Stimulated activated naive CD8-positive, alpha-beta T cell treated with anti-CD3 and anti-CD28 coated beads, Interleukin-15, amount 100 ng/mL, for 72 hours (primary cell): ENCODE measurements at regions not wholly inside any gene's neighbourhood (a gene's known extent, or its start where the extent isn't known, plus 50 kb on each side); places are given as distances from the start of the nearest gene placed in this dataset.
"Not testable (repeated sequence)": the region's sequence is repeated elsewhere in the genome, so short reads cannot be mapped to it uniquely, and the experiment has no call there.

Experiments
- ATAC-seq: fragments of 150-1000 bp; cut with Tn5 transposase; 2 replicates; pipeline ENCODE4 v1.10.0; 2021; ENCODE audit warnings: mild to moderate bottlenecking, moderate library complexity
- DNase-seq, 2 donors: peaks; one replicate each; pipeline ENCODE4 v3.0.0; 2021 to 2022
- H3K27ac Mint-ChIP-seq, 2 donors: one replicate each; pipeline ENCODE4 v1.8.0; 2022; ENCODE audit warnings: mild to moderate bottlenecking in 2 of 2, mixed read lengths in 2 of 2, moderate library complexity in 2 of 2
- H3K27me3 Mint-ChIP-seq: one replicate; pipeline ENCODE4 v1.8.0; 2022; ENCODE audit warnings: mixed read lengths
- H3K4me1 Mint-ChIP-seq: one replicate; pipeline ENCODE4 v1.8.0; 2022; ENCODE audit warnings: mild to moderate bottlenecking, mixed read lengths
- H3K4me3 Mint-ChIP-seq, 2 donors: one replicate each; pipeline ENCODE4 v1.8.0; 2022; ENCODE audit warnings: mild to moderate bottlenecking in 2 of 2, mixed read lengths in 2 of 2, moderate library complexity in 1 of 2
- H3K9me3 Mint-ChIP-seq, 2 donors: one replicate each; pipeline ENCODE4 v1.8.0; 2022; ENCODE audit warnings: mixed read lengths in 2 of 2

DNA sequence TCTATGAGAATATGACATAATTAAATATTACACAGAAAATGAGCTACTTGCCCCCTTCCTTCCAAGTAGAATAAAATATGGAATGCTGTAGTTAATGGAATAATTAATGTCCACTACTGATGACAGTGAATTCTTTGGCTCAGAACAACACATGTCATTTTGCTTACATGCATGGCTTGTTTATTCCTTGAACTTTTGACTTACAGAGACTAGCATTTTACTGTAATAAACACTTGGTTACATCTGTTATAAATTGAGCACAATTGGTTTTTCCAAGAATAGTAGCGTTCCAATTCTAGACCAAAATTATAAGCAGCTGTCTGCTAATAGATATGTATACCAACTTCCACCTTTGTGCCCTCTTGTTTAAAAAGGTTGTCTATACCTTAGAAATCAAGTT is 286.7 kb downstream of the OTUD1 start:
- no peak for ATAC-seq
- no peak overlapping the region for H3K4me3 Mint-ChIP-seq

GRCh38 chr10:23742368-23742767 is 303.5 kb downstream of the OTUD1 start:
- H3K4me3 Mint-ChIP-seq, result no peak overlapping the region
- H3K9me3 Mint-ChIP-seq, result peaks cover 0 to 8% of the 10 kb centered on the region in 2 donors
- ATAC-seq (peak; percentile 63), DNase-seq (no peak)
- peaks cover 33% of the 10 kb centered on the region for H3K27me3 Mint-ChIP-seq
- H3K4me1 Mint-ChIP-seq, result peaks cover 8% of the 10 kb centered on the region
- no peak overlapping the region for H3K27ac Mint-ChIP-seq

More for the DNA sequence above, 286.7 kb downstream of the OTUD1 start:
- H3K27ac Mint-ChIP-seq, result no peak overlapping the region
- no peak for DNase-seq
- H3K4me1 Mint-ChIP-seq, result peaks cover 12% of the 10 kb centered on the region
- H3K9me3 Mint-ChIP-seq, result no peaks in the 10 kb centered on the region
- peaks cover 5% of the 10 kb centered on the region for H3K27me3 Mint-ChIP-seq

- H3K9me3 Mint-ChIP-seq, result peaks cover 0 to 8% of the 10 kb centered on the region in 2 donors
- ATAC-seq (no peak), DNase-seq (no peak)
- peaks cover 8% of the 10 kb centered on the region for H3K4me1 Mint-ChIP-seq
- peaks cover 33% of the 10 kb centered on the region for H3K27me3 Mint-ChIP-seq
- H3K27ac Mint-ChIP-seq, result no peak overlapping the region
- no peak overlapping the region for H3K4me3 Mint-ChIP-seq
Observed at GRCh38 chr10:23742807-23743206, 303.9 kb downstream of the OTUD1 start.

DNA sequence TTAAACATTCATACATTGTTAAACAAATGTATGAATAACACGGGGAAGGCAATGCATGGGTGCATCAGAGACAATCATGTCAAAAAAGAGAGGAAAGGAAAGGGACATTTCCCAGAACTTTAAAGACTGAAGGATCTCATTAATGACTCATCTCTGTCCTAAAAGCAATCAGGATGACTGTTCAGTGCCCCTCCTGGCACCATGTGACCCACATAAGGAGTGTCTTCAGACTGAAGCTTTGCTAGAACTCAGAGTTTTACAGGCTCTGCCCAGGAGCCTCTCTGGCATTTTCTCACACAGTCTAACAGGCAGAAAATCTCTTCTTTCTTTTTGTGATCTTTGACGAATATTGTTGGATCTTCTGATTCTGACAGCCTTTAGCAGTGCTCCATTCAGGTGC is 315.3 kb downstream of the OTUD1 start:
- Mint-ChIP-seq H3K9me3 (no peaks in the 10 kb centered on the region), H3K27me3 (peaks cover 26% of the 10 kb centered on the region), H3K27ac (no peak overlapping the region), H3K4me1 (no peaks in the 10 kb centered on the region), H3K4me3 (no peak overlapping the region)
- ATAC-seq, result no peak
- DNase-seq, result no peak

DNA sequence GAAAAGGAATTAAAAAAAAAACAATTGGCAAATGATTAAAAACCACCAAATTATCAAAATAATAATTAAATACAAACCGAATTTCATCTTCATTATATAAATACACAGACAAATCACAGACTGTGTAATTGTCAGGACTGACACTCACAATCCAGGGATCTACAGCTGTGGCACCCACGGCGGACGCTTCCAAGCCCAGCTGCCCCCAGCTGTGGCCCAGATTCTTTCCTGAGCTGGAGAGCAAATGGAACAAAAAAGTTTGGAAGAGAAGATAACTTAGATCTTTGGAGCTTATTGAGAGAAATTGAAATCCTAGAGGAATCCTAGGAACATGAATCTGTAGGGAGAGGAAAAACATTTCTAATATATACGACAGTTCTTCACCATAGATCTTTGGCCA is 316.1 kb downstream of the OTUD1 start:
- peaks cover 34% of the 10 kb centered on the region for H3K27me3 Mint-ChIP-seq
- H3K4me3 Mint-ChIP-seq, result no peak overlapping the region
- no peak overlapping the region for H3K27ac Mint-ChIP-seq
- DNase-seq (no peak), ATAC-seq (no peak)
- no peaks in the 10 kb centered on the region for H3K9me3 Mint-ChIP-seq
- no peaks in the 10 kb centered on the region for H3K4me1 Mint-ChIP-seq

- no peak overlapping the region for H3K4me3 Mint-ChIP-seq
- DNase-seq, result no peak
Observed at GRCh38 chr10:23755556-23755955, 316.7 kb downstream of the OTUD1 start.

DNA sequence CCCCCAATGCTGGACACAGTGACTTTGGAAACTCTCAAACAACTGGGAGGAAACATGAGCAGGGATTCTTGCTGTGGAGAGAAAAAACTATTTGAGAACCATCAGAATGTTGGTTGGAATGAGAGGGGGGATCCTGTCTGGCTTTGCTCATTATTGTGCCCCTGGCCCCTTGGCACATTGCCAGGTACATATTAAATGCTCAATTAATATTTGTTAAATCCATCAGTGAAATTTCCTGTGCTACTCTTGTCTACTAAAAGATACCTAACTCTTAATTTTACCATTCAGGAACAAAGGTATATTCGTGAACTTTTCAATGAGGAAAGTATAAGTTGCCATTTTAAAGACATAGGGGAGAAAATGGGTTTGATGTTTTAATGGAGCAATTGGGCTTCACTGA is 329.4 kb downstream of the OTUD1 start:
- DNase-seq (no peak), ATAC-seq (no peak)
- H3K27ac Mint-ChIP-seq, result no peak overlapping the region
- no peaks in the 10 kb centered on the region for H3K4me1 Mint-ChIP-seq
- no peak overlapping the region for H3K4me3 Mint-ChIP-seq
- peaks cover 19 to 30% of the 10 kb centered on the region in 2 donors for H3K9me3 Mint-ChIP-seq
- no peaks in the 10 kb centered on the region for H3K27me3 Mint-ChIP-seq

More at GRCh38 chr10:23755556-23755955, 316.7 kb downstream of the OTUD1 start:
- Mint-ChIP-seq H3K27ac (no peak overlapping the region), H3K9me3 (no peaks in the 10 kb centered on the region), H3K4me1 (no peaks in the 10 kb centered on the region), H3K27me3 (peaks cover 40% of the 10 kb centered on the region)
- ATAC-seq, result no peak

DNA sequence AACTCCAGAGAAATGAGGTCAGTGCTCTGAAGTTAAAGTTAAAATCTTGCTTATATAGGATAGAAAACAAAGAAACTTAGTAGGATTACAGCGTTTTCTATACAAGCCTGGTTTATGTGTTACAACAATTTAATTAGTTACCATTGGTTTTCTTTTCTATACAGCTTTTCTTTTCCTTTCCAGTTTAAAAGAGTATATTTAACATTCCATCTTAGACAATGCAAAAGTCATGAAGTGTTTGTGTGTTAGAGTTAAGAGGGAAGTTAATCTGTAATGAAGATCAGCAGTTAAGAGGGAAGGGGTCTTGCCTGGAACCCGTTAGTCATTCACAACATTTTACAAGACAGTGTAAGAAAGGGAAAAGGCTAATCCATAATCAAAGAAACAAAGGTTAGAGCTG is 338.3 kb downstream of the OTUD1 start:
- Mint-ChIP-seq H3K27me3 (no peaks in the 10 kb centered on the region), H3K27ac (no peak overlapping the region), H3K4me3 (no peak overlapping the region), H3K4me1 (no peaks in the 10 kb centered on the region), H3K9me3 (no peaks in the 10 kb centered on the region)
- ATAC-seq (no peak), DNase-seq (no peak)

GRCh38 chr10:23779301-23779700 is 340.4 kb downstream of the OTUD1 start:
- ATAC-seq (no peak), DNase-seq (no peak)
- no peak overlapping the region for H3K27ac Mint-ChIP-seq
- no peaks in the 10 kb centered on the region for H3K27me3 Mint-ChIP-seq
- H3K4me1 Mint-ChIP-seq, result no peaks in the 10 kb centered on the region
- H3K9me3 Mint-ChIP-seq, result no peaks in the 10 kb centered on the region
- no peak overlapping the region for H3K4me3 Mint-ChIP-seq

- Mint-ChIP-seq H3K27me3 (peaks cover 8% of the 10 kb centered on the region), H3K9me3 (no peaks in the 10 kb centered on the region), H3K4me3 (no peak overlapping the region), H3K4me1 (no peaks in the 10 kb centered on the region), H3K27ac (no peak overlapping the region)
- DNase-seq (no peak), ATAC-seq (no peak)
Observed at GRCh38 chr10:23780331-23780730, 341.5 kb downstream of the OTUD1 start.

DNA sequence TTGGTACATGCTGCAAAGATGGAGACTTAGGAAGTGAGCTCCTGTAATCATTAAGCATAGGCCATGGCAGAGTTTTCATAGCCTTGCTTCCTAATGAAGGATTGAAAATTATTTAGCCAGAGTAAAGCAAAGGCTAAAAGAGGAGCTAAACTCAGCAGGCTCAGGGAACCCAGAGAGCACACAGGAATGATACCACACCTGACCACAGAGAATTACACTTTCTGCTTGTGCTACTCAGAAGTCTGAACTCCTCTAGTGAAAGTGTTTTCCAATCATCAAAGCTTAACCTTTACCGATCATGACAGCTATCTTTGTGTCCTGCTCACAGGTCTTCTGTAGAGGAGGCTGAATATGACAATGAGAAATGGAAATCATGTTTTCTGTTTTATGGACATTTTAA is 347.7 kb downstream of the OTUD1 start:
- H3K9me3 Mint-ChIP-seq, result no peaks in the 10 kb centered on the region
- ATAC-seq (no peak), DNase-seq (no peak)
- peaks cover 17% of the 10 kb centered on the region for H3K27me3 Mint-ChIP-seq
- H3K27ac Mint-ChIP-seq, result no peak overlapping the region
- H3K4me1 Mint-ChIP-seq, result no peaks in the 10 kb centered on the region
- no peak overlapping the region for H3K4me3 Mint-ChIP-seq

- DNase-seq (no peak), ATAC-seq (no peak)
- Mint-ChIP-seq H3K9me3 (peaks cover 0 to 7% of the 10 kb centered on the region in 2 donors), H3K4me1 (no peaks in the 10 kb centered on the region), H3K27ac (no peak overlapping the region), H3K4me3 (no peak overlapping the region), H3K27me3 (no peaks in the 10 kb centered on the region)
Observed at GRCh38 chr10:23793577-23793976, 354.7 kb downstream of the OTUD1 start.

DNA sequence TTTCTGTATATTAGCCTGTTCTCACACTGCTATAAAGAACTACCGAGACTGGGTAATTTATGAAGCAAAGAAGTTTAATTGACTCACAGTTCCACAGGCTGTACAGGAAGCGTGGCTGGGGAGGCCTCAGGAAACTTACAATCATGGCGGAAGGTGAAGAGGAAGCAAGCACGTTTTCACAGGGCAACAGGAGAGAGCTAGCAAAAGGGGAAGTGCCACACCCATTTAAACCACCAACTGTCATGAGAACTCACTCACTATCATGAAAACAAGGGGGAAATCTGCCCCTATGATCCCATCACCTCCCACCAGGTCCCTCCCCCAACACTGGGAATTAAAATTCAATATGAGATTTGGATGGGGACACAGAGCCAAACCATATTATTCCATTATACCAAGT is 358.6 kb downstream of the OTUD1 start:
- ATAC-seq, DNase-seq, H3K27me3 Mint-ChIP-seq, H3K4me1 Mint-ChIP-seq, H3K4me3 Mint-ChIP-seq, H3K27ac Mint-ChIP-seq: not testable (repeated sequence)
- peaks cover 0 to 13% of the 10 kb centered on the region in 2 donors for H3K9me3 Mint-ChIP-seq

- H3K27ac Mint-ChIP-seq, result no peak overlapping the region
- H3K27me3 Mint-ChIP-seq, result peaks cover 9% of the 10 kb centered on the region
- DNase-seq (no peak), ATAC-seq (no peak)
- peaks cover 0 to 6% of the 10 kb centered on the region in 2 donors for H3K9me3 Mint-ChIP-seq
- H3K4me3 Mint-ChIP-seq, result no peak overlapping the region
- no peaks in the 10 kb centered on the region for H3K4me1 Mint-ChIP-seq
Observed at GRCh38 chr10:23804125-23804524, 365.2 kb downstream of the OTUD1 start.

DNA sequence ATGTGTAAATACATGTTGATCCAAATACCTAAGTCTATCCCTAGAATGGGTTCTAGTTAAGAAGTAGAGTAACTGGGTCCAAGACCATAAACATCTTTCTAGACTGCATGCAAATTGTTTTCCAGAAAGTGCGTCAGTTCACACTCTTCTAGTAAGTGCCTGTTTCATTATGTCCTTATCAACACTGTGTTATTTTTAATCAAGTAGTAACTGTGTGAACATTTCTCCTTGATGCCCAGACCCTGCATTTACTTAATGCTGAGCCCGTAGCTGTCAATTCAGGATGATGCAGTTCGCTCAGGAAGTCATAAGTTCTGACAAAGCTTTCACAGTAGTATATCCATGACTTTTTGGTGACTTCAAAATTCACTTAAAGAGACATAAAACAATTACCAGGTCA is 374.8 kb downstream of the OTUD1 start:
- Mint-ChIP-seq H3K9me3 (no peaks in the 10 kb centered on the region), H3K27me3 (peaks cover 11% of the 10 kb centered on the region), H3K4me1 (no peaks in the 10 kb centered on the region)

DNA sequence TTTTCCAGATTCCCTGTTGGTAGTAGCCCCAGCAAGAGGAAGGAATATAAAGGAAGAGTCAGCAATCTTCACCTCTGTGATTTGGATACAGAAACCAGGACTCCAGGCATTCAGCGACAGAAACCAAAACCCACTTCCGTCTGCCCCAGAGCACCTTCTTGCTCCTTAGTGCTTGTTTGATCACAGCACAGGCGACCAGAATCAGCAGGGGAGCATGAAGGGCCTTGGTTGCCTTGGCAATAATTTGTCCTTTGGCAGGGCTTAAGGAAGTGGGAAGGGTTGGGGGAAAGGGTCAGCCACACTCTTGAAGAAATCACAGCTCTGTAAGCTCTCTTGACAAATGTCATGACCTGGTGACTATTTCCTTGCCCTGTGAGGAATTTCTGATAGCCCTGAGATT is 379.6 kb downstream of the OTUD1 start:
- Mint-ChIP-seq H3K27me3 (peaks cover 11% of the 10 kb centered on the region), H3K9me3 (no peaks in the 10 kb centered on the region), H3K4me1 (no peaks in the 10 kb centered on the region), H3K4me3 (no peak overlapping the region), H3K27ac (no peak overlapping the region)
- DNase-seq (no peak), ATAC-seq (no peak)

More for the DNA sequence above, 374.8 kb downstream of the OTUD1 start:
- ATAC-seq, result no peak
- no peak for DNase-seq
- Mint-ChIP-seq H3K4me3 (no peak overlapping the region), H3K27ac (no peak overlapping the region)

GRCh38 chr10:23820792-23821191 is 381.9 kb downstream of the OTUD1 start:
- ATAC-seq, result no peak
- H3K27ac Mint-ChIP-seq, result no peak overlapping the region
- DNase-seq, result no peak
- no peak overlapping the region for H3K4me3 Mint-ChIP-seq
- no peaks in the 10 kb centered on the region for H3K9me3 Mint-ChIP-seq
- peaks cover 11% of the 10 kb centered on the region for H3K27me3 Mint-ChIP-seq
- H3K4me1 Mint-ChIP-seq, result no peaks in the 10 kb centered on the region
